GM21717 (cell line): ENCODE measurements at regions not wholly inside any gene's neighbourhood (a gene's known extent, or its start where the extent isn't known, plus 50 kb on each side); places are given as distances from the start of the nearest gene placed in this dataset.

Experiments used
- ATAC-seq: cut with Tn5 transposase; IDR thresholded peaks from one replicate; pipeline ENCODE4 v1.9.1; 2021; ENCODE audit warnings: mild to moderate bottlenecking, moderate library complexity; ENCODE audit not compliant: unreplicated experiment

GRCh38 chrX:103158317-103158621 is 56.6 kb upstream of the BEX4 start:
- peak; percentile 14 for ATAC-seq

- peak; percentile 55 for ATAC-seq
Measured at GRCh38 chrX:103157496-103158316, 57.2 kb upstream of the BEX4 start.

GRCh38 chrX:103155201-103155600 is 59.7 kb upstream of the BEX4 start:
- ATAC-seq, result no peak

- no peak for ATAC-seq
Measured at GRCh38 chrX:103153661-103154060, 60.7 kb upstream of the NXF3 start.

GRCh38 chrX:103151799-103152198 is 58.9 kb upstream of the NXF3 start:
- ATAC-seq, result no peak

- no peak for ATAC-seq
Measured at GRCh38 chrX:103149652-103150051, 56.7 kb upstream of the NXF3 start.

GRCh38 chrX:103148075-103148474 is 55.1 kb upstream of the NXF3 start:
- ATAC-seq, result no peak
